ENCODE measurements at regions not wholly inside any gene's neighbourhood (a gene's known extent, or its start where the extent isn't known, plus 50 kb on each side); places are given as distances from the start of the nearest gene placed in this dataset.

- POLR2A ChIA-PET, result no interaction called here
- H3K36me3 Mint-ChIP-seq, result peaks cover 4% of the 10 kb centered on the region; the same call in 1 of the 2 replicates
- no peaks in the 10 kb centered on the region for H3K27me3 Mint-ChIP-seq (ENCODE audit: low read depth)
Observed at GRCh38 chr18:66159451-66159850, 408.6 kb downstream of the CDH7 start.

More at GRCh38 chr18:66159451-66159850, 408.6 kb downstream of the CDH7 start:
- Mint-ChIP-seq H3K9me3 (peaks cover 6% of the 10 kb centered on the region), H3K4me1 (no peaks in the 10 kb centered on the region), H3K4me3 (no peak overlapping the region), H3K27ac (no peak overlapping the region)
- DNase-seq (ENCODE audit: low spot score), result no peak
- CTCF ChIA-PET, result no interaction called here
- ATAC-seq, result no peak
- TF ChIP-seq ETV6 (CRISPR knock-in tag; IDR thresholded peaks at IDR 0.05), result no peak
- no peak for TF ChIP-seq USF1 (CRISPR knock-in tag; IDR thresholded peaks at IDR 0.05)
- TF ChIP-seq, protein P1, sequence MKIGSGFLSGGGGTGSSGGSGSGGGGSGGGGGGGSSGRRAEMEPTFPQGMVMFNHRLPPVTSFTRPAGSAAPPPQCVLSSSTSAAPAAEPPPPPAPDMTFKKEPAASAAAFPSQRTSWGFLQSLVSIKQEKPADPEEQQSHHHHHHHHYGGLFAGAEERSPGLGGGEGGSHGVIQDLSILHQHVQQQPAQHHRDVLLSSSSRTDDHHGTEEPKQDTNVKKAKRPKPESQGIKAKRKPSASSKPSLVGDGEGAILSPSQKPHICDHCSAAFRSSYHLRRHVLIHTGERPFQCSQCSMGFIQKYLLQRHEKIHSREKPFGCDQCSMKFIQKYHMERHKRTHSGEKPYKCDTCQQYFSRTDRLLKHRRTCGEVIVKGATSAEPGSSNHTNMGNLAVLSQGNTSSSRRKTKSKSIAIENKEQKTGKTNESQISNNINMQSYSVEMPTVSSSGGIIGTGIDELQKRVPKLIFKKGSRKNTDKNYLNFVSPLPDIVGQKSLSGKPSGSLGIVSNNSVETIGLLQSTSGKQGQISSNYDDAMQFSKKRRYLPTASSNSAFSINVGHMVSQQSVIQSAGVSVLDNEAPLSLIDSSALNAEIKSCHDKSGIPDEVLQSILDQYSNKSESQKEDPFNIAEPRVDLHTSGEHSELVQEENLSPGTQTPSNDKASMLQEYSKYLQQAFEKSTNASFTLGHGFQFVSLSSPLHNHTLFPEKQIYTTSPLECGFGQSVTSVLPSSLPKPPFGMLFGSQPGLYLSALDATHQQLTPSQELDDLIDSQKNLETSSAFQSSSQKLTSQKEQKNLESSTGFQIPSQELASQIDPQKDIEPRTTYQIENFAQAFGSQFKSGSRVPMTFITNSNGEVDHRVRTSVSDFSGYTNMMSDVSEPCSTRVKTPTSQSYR (CRISPR knock-in tag; IDR thresholded peaks at IDR 0.05), result no peak
- TF ChIP-seq ZNF671 (CRISPR knock-in tag; IDR thresholded peaks at IDR 0.05), result no peak
- no peak for TF ChIP-seq MXD4 (CRISPR knock-in tag; IDR thresholded peaks at IDR 0.05; ENCODE audit: borderline replicate concordance)
- TF ChIP-seq SOX15 (CRISPR knock-in tag; IDR thresholded peaks at IDR 0.05), result no peak
- TF ChIP-seq KAT7 (CRISPR knock-in tag; IDR thresholded peaks at IDR 0.05; ENCODE audit: borderline replicate concordance), result no peak
- TF ChIP-seq NR3C1 (CRISPR knock-in tag; conservative IDR thresholded peaks at IDR 0.05; ENCODE audit: low read depth), result no peak
- no peak for TF ChIP-seq ZNF396 (CRISPR knock-in tag; IDR thresholded peaks at IDR 0.05; ENCODE audit: borderline replicate concordance)
- TF ChIP-seq, protein P2, sequence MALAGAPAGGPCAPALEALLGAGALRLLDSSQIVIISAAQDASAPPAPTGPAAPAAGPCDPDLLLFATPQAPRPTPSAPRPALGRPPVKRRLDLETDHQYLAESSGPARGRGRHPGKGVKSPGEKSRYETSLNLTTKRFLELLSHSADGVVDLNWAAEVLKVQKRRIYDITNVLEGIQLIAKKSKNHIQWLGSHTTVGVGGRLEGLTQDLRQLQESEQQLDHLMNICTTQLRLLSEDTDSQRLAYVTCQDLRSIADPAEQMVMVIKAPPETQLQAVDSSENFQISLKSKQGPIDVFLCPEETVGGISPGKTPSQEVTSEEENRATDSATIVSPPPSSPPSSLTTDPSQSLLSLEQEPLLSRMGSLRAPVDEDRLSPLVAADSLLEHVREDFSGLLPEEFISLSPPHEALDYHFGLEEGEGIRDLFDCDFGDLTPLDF (CRISPR knock-in tag; IDR thresholded peaks at IDR 0.05), result no peak
- TF ChIP-seq, protein P3, sequence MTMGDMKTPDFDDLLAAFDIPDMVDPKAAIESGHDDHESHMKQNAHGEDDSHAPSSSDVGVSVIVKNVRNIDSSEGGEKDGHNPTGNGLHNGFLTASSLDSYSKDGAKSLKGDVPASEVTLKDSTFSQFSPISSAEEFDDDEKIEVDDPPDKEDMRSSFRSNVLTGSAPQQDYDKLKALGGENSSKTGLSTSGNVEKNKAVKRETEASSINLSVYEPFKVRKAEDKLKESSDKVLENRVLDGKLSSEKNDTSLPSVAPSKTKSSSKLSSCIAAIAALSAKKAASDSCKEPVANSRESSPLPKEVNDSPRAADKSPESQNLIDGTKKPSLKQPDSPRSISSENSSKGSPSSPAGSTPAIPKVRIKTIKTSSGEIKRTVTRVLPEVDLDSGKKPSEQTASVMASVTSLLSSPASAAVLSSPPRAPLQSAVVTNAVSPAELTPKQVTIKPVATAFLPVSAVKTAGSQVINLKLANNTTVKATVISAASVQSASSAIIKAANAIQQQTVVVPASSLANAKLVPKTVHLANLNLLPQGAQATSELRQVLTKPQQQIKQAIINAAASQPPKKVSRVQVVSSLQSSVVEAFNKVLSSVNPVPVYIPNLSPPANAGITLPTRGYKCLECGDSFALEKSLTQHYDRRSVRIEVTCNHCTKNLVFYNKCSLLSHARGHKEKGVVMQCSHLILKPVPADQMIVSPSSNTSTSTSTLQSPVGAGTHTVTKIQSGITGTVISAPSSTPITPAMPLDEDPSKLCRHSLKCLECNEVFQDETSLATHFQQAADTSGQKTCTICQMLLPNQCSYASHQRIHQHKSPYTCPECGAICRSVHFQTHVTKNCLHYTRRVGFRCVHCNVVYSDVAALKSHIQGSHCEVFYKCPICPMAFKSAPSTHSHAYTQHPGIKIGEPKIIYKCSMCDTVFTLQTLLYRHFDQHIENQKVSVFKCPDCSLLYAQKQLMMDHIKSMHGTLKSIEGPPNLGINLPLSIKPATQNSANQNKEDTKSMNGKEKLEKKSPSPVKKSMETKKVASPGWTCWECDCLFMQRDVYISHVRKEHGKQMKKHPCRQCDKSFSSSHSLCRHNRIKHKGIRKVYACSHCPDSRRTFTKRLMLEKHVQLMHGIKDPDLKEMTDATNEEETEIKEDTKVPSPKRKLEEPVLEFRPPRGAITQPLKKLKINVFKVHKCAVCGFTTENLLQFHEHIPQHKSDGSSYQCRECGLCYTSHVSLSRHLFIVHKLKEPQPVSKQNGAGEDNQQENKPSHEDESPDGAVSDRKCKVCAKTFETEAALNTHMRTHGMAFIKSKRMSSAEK (CRISPR knock-in tag; IDR thresholded peaks at IDR 0.05; ENCODE audit: borderline replicate concordance), result no peak
- TF ChIP-seq FOXJ3 (CRISPR knock-in tag; IDR thresholded peaks at IDR 0.05; ENCODE audit: borderline replicate concordance), result no peak
- TF ChIP-seq ERG (CRISPR knock-in tag; IDR thresholded peaks at IDR 0.05), result no peak
- no peak for TF ChIP-seq TEAD1 (CRISPR knock-in tag; IDR thresholded peaks at IDR 0.05)
- no peak for TF ChIP-seq PRDM15 (CRISPR knock-in tag; IDR thresholded peaks at IDR 0.05)
- no peak for TF ChIP-seq CREB1 (CRISPR knock-in tag; IDR thresholded peaks at IDR 0.05)
- no peak for TF ChIP-seq GRHL2 (CRISPR knock-in tag; IDR thresholded peaks at IDR 0.05; ENCODE audit: insufficient replicate concordance, severe bottlenecking)
- no peak for TF ChIP-seq EMX1 (CRISPR knock-in tag; IDR thresholded peaks at IDR 0.05)
- no peak for TF ChIP-seq ATF2 (CRISPR knock-in tag; IDR thresholded peaks at IDR 0.05; ENCODE audit: borderline replicate concordance, low read depth)
- no peak for TF ChIP-seq ATF1 (CRISPR knock-in tag; IDR thresholded peaks at IDR 0.05)

All from WTC11 (cell line).